NCI-H774 (cell line): ENCODE measurements at regions not wholly inside any gene's neighbourhood (a gene's known extent, or its start where the extent isn't known, plus 50 kb on each side); places are given as distances from the start of the nearest gene placed in this dataset.

ENCODE experiments used
- DNase-seq: peaks from one replicate; lab custom pipeline; 2025; lab: John Stamatoyannopoulos, UW

DNA sequence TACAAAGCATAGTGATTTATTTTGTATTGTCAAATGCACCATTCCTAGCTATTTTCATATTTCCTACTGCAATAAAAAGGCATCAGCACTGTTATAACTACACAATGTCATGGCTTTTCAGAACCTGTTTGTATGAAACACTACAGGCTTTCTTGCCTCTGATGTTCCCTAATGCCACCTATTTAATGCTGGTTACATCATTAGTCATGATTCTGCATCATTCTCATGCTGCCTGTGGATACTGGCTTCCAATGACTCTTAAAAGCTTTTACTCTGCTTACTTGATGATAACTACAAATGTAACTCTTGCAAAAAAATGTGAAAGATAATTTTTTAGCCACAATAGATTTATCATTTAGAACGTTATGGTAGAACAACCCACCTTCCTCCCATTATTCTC is 529.4 kb downstream of the HTR7 start:
- DNase-seq, result no peak

GRCh38 chr10:90328896-90329295 is 528.9 kb downstream of the HTR7 start:
- DNase-seq, result no peak

- no peak for DNase-seq
Measured at GRCh38 chr10:90337316-90337715, 520.5 kb downstream of the HTR7 start.

DNA sequence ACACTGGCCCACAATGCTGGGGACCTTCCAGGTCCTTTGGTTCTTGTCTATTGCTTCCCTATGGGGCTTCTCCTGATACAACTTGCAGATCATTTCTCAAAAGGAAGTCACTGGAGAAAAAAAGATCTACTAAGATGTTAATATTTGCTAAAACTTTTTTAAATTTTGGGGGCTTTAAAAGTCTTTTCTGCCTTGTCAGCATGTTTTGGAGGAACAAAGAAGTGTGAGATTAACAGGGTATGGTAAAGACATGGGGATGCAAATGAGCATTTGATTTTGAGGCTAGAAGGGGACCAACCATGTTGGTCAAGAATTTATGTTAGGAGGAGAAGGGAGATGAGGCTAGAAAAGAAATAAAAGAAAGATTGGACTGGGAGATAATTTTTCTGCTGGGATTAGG is 515.4 kb downstream of the HTR7 start:
- DNase-seq, result no peak

GRCh38 chr10:90344226-90344625 is 513.6 kb downstream of the HTR7 start:
- no peak for DNase-seq

- DNase-seq, result no peak
Measured at GRCh38 chr10:90347239-90347638, 510.6 kb downstream of the HTR7 start.

DNA sequence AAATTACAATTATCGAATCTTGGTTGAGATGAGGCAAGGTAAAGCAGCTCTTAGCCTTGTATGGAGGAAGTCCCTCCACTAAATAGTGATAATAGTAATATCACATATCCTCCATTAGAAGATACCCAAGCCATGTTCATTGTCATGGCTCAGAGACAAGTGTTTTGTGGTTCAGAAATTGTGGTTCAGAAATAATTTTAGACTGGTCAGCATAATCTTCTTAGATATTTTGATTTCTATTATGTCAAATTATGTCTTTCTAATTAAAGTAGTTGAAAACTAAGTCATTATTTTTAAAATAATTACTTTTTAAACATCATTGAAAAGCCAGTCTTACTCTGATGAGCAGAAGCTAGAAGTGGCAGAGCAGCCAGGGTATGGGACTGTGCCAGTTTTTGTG is 507.7 kb downstream of the HTR7 start:
- DNase-seq, result no peak

DNA sequence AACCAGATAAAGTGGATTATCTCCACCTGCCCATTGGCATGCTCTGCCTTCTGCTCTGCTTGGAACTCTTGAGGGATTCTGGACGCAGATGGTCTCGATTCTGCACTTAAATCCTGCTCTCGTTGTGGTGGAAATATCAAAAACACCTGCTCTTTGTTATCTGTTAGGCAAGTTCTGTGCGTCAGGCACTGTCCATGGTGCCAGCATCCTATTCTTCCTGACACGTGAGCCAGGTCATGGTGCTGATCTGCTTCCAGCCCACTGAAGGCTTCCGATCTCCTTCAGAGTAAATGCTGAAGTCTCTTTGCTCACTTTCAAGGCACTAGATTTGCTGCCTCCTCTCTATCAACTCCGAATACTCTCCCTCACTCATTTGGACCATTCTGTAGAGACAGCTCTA is 505.6 kb downstream of the HTR7 start:
- DNase-seq, result no peak

GRCh38 chr10:90354914-90355313 is 502.9 kb downstream of the HTR7 start:
- no peak for DNase-seq

DNA sequence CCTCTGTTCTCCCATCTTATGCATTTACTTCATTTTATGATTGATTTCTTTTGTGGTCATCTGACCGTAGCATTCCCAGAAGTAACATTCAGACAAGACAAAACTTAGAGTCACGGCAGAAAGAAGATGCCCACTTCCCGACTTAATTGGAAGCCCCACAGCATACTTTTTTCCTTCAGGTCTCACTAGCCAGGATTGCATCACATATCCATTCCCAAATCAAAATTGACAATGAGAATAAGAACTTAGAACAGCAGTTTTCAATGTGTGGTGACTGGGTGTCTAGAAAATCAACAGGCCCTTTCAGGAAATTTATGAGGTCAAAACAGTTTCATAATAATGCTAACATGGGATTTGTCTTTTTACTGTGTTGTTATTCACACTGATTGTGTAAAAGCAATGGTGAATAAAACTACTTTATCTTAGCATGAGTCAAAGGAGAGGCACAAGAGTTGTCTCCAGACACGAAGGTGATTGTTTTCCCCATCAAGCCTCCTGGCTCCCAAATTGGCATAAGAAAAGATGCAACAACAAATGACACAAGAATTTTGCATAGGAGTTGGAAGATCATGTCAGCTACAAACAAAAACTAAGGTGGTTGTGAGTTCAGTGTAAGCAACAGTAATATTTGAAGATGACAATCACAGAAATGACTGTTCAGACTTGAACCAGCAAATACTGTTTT is 493.9 kb downstream of the HTR7 start:
- no peak for DNase-seq

GRCh38 chr10:90372451-90372850 is 485.4 kb downstream of the HTR7 start:
- no peak for DNase-seq

GRCh38 chr10:90373911-90374310 is 483.9 kb downstream of the HTR7 start:
- DNase-seq, result no peak

DNA sequence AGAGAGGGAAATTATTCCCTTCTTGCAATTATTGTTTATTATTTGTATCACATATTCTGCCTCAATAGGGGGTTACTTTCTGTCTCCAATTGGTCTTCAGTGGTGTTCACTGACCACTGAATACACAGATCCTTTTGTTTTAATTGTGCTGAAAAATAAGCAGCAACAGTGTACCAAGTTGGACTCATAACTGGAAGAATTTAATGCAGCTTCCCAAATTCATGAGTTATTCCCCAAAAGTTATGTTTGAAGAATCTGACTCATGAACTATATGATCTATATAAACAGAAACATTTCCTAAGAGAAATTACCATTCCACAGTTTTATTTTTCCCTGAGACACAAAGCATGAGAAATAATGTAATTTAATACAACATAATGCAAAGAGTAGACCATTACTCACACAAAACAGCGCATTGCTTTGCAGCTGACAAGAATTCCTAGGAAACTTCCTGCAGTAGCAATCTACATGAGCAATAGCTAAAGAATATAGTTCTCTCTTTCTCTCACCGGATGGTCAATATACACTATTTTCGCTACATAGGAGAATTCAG is 479.2 kb downstream of the HTR7 start:
- no peak for DNase-seq

- DNase-seq, result no peak
Measured at GRCh38 chr10:90381468-90381867, 476.4 kb downstream of the HTR7 start.

DNA sequence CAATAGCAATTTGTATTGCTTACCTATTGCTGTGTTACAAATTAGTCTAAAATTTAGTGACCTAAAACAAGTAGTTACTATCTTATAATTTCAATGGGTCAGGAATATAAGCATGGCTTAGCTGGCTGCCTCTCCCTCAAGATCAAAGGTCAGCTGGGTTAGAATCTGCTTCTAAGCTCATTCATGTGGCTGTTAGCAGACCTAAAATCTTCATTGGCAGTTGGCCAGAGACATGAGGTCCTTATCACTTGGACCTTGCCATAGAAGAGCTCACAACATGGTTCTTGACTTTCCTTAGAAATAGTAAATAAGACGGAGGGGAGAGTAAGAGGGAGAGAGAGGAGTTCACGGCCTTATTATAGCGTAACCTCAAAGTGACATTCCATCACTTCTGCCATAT is 468.0 kb downstream of the HTR7 start:
- DNase-seq, result no peak

DNA sequence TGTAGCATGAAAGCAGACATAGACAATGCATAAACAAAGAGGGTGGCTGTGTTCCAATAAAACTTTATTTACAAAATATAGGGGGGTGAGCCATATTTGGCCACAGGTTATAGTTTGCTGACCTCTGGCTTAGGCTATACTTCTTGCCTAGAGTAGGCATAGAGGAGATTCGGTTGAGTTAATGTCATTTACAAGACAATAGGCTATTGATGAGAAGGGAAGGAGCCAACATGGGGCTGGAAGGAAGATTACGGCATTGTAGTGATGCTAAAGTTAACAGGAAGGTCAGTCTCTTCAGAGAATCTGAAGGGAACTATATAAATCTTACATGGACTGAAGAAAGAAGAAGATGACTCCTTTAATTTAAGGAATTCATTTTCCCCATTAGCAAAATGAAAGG is 463.5 kb downstream of the HTR7 start:
- no peak for DNase-seq

- DNase-seq, result no peak
Measured at GRCh38 chr10:90396721-90397120, 461.1 kb downstream of the HTR7 start.

DNA sequence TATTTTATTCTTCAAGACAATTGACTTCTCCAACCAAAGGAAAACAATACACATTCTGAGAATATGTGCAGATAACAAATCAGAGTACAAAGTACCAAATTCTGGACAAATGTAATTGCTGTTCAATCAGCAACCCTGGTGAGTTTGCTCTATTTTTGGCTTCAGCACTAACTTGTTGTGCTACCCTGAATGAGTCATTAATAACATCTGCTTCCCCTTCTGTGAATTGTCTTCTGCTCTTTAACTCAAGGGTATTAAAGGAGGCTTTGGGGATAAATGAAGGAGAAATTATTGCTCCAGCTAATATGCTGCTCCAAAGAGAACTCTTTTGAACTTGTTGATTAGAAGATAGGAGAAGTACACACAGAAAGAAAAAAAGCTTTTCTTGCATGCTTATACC is 459.3 kb downstream of the HTR7 start:
- no peak for DNase-seq

- no peak for DNase-seq
Measured at GRCh38 chr10:90399782-90400181, 458.1 kb downstream of the HTR7 start.

DNA sequence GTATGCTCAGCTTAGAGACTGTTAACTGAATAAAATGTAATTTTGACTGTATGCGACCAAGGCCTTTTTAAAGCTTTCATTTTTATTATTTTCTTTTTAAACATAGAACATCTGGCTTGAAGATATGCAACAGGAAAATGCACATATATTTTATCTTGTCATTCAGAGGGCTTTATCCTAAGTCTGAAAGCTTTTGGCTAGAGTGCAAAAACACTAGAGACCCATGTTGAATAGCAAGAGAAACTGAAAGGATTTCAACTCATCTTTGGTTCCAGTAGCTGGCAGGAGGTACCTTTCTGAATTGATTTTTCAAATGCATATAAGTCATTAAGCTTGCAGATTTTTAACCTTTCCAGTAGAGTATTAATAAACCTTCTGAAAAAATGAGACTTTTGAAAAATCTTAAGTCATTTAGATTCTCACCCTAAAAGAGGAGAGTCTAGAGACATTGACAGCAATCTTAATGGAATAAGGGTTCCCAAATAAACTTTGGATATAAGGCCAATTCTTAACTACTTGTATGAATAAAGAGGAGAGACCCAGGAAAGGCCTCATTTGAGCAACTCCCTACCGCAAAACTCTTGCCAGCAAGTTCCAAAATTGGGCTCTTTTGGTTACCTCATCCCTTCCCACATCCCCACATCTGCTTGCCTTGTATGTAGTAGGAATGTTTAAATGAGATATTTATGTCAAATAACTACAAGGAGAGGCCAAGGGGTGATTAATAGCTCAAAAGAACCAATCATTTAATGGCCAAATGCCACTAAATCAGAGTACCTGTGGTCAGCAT is 454.4 kb downstream of the HTR7 start:
- DNase-seq, result no peak

GRCh38 chr10:90407131-90407530 is 450.7 kb downstream of the HTR7 start:
- no peak for DNase-seq

DNA sequence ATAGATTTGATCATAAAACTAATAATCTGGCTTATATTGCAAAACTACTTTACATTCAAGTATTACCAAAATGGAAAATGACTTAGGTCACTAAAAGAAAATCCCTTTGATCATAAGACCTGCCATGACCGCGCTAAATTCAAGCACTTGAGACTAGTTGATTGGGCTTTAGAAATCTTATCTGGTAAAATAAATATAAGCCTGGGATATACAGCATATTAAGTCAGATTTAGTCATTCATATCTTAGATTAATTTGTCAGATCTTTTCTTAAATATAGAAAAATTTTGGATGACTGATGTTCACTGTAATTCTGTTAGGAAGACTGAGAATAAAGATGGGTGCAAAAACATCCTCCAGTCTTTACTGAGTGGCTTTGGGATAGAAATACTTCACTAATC is 450.0 kb downstream of the HTR7 start:
- no peak for DNase-seq

DNA sequence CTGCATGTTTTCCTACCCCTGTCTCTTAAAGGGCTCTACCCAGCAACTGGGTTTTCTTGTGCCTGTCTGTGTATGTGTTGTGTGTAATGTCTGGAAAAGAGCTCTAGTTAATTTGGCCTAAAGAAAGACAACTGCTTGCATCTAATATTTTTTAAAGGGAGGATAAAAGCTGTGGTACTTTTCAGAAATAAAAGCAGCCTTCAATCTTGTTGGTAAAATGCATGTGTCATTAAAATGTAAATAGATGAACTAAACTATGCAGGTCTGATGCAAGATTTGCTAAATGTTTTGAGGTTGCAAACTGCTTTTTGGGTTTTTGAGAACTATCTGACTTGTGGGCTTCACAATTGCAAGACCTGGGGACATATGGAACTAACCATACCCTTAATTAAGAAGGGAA is 445.3 kb downstream of the HTR7 start:
- DNase-seq, result no peak

- DNase-seq, result no peak
Measured at GRCh38 chr10:90413196-90413595, 444.6 kb downstream of the HTR7 start.
